CD4-positive, alpha-beta T cell treated with Interferon alpha-2 for 1 hour (primary cell): ENCODE measurements at regions not wholly inside any gene's neighbourhood (a gene's known extent, or its start where the extent isn't known, plus 50 kb on each side); places are given as distances from the start of the nearest gene placed in this dataset.
"Not testable (repeated sequence)": the region's sequence is repeated elsewhere in the genome, so short reads cannot be mapped to it uniquely, and the experiment has no call there.

Experiments used
- DNase-seq, 2 donors: peaks; one replicate each; pipeline ENCODE4 v3.0.0-alpha.2; 2020 to 2022

GRCh38 chr2:72003796-72004195, 143.9 kb downstream of the CYP26B1 start:
- no peak for DNase-seq

GRCh38 chr2:72003124-72003523, 144.5 kb downstream of the CYP26B1 start:
- no peak for DNase-seq

- DNase-seq, result no peak
These were observed 145.5 kb downstream of the CYP26B1 start for GRCh38 chr2:72001937-72002690.

GRCh38 chr2:72000110-72000509, 147.6 kb downstream of the CYP26B1 start:
- DNase-seq, result no peak

GRCh38 chr2:71999580-71999979, 148.1 kb downstream of the CYP26B1 start:
- no peak for DNase-seq

- DNase-seq, result no peak
These were observed 149.8 kb downstream of the CYP26B1 start for GRCh38 chr2:71997843-71998242.

- DNase-seq, result no peak
These were observed 152.5 kb downstream of the CYP26B1 start for GRCh38 chr2:71995067-71995665.

- DNase-seq, result no peak
These were observed 155.6 kb downstream of the CYP26B1 start for GRCh38 chr2:71992036-71992435.

- DNase-seq, result no peak
These were observed 156.3 kb downstream of the CYP26B1 start for GRCh38 chr2:71991397-71991796.

GRCh38 chr2:71990826-71991225, 156.8 kb downstream of the CYP26B1 start:
- DNase-seq, result no peak

GRCh38 chr2:71990122-71990521, 157.5 kb downstream of the CYP26B1 start:
- no peak for DNase-seq

- no peak for DNase-seq
These were observed 158.0 kb downstream of the CYP26B1 start for GRCh38 chr2:71989671-71990070.

GRCh38 chr2:71988170-71988569, 159.5 kb downstream of the CYP26B1 start:
- no peak for DNase-seq

GRCh38 chr2:71976685-71977084, 171.0 kb downstream of the CYP26B1 start:
- no peak for DNase-seq

GRCh38 chr2:71974846-71975245, 172.8 kb downstream of the CYP26B1 start:
- DNase-seq, result no peak

- DNase-seq, result no peak
These were observed 176.2 kb downstream of the CYP26B1 start for GRCh38 chr2:71971493-71971892.

- DNase-seq, result no peak
These were observed 182.1 kb downstream of the CYP26B1 start for GRCh38 chr2:71965530-71965929.

GRCh38 chr2:71962911-71963694, 184.6 kb downstream of the CYP26B1 start:
- DNase-seq, result no peak

GRCh38 chr2:71962350-71962749, 185.3 kb downstream of the CYP26B1 start:
- DNase-seq, result no peak

GRCh38 chr2:71961289-71962027, 186.2 kb downstream of the CYP26B1 start:
- DNase-seq, result no peak

GRCh38 chr2:71959494-71959893, 188.2 kb downstream of the CYP26B1 start:
- DNase-seq, result no peak

- not testable (repeated sequence) for DNase-seq
These were observed 189.2 kb downstream of the CYP26B1 start for GRCh38 chr2:71958426-71958825.

GRCh38 chr2:71952572-71953188, 195.0 kb downstream of the CYP26B1 start:
- no peak for DNase-seq
